ENCODE measurements at regions not wholly inside any gene's neighbourhood (a gene's known extent, or its start where the extent isn't known, plus 50 kb on each side); places are given as distances from the start of the nearest gene placed in this dataset.

DNA sequence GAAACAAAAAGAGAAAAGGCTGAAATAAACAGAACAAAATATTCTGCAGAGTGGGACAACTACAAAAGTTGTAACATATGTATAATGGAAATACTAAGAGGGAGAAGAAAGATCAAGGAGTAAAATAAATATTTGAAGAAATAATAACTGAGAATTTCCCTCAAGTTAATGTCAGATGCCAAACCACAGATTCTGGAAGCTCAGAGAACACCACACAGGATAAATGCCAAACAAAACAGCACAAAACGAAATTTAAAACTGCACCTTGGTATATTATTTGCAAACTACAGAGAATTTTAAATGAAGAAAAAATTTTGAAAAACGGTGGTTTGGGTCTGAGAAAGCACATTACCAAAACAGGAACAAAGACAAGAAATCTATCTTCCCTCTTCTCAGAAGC lies 1588.9 kb upstream of the TMEFF2 start:
- TF ChIP-seq, protein P1, sequence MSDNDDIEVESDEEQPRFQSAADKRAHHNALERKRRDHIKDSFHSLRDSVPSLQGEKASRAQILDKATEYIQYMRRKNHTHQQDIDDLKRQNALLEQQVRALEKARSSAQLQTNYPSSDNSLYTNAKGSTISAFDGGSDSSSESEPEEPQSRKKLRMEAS (CRISPR knock-in tag; IDR thresholded peaks at IDR 0.05) = no peak
- TF ChIP-seq, protein P2, sequence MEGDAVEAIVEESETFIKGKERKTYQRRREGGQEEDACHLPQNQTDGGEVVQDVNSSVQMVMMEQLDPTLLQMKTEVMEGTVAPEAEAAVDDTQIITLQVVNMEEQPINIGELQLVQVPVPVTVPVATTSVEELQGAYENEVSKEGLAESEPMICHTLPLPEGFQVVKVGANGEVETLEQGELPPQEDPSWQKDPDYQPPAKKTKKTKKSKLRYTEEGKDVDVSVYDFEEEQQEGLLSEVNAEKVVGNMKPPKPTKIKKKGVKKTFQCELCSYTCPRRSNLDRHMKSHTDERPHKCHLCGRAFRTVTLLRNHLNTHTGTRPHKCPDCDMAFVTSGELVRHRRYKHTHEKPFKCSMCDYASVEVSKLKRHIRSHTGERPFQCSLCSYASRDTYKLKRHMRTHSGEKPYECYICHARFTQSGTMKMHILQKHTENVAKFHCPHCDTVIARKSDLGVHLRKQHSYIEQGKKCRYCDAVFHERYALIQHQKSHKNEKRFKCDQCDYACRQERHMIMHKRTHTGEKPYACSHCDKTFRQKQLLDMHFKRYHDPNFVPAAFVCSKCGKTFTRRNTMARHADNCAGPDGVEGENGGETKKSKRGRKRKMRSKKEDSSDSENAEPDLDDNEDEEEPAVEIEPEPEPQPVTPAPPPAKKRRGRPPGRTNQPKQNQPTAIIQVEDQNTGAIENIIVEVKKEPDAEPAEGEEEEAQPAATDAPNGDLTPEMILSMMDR (IDR thresholded peaks at IDR 0.05) = no peak
- TF ChIP-seq, protein P3, sequence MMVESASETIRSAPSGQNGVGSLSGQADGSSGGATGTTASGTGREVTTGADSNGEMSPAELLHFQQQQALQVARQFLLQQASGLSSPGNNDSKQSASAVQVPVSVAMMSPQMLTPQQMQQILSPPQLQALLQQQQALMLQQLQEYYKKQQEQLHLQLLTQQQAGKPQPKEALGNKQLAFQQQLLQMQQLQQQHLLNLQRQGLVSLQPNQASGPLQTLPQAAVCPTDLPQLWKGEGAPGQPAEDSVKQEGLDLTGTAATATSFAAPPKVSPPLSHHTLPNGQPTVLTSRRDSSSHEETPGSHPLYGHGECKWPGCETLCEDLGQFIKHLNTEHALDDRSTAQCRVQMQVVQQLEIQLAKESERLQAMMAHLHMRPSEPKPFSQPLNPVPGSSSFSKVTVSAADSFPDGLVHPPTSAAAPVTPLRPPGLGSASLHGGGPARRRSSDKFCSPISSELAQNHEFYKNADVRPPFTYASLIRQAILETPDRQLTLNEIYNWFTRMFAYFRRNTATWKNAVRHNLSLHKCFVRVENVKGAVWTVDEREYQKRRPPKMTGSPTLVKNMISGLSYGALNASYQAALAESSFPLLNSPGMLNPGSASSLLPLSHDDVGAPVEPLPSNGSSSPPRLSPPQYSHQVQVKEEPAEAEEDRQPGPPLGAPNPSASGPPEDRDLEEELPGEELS (CRISPR knock-in tag; IDR thresholded peaks at IDR 0.05) = no peak
- TF ChIP-seq FOXJ3 (CRISPR knock-in tag; IDR thresholded peaks at IDR 0.05; ENCODE audit: borderline replicate concordance) (no peak), PRRX2 (CRISPR knock-in tag; IDR thresholded peaks at IDR 0.05) (no peak), EMX1 (CRISPR knock-in tag; IDR thresholded peaks at IDR 0.05) (no peak)
- TF ChIP-seq, protein P4, sequence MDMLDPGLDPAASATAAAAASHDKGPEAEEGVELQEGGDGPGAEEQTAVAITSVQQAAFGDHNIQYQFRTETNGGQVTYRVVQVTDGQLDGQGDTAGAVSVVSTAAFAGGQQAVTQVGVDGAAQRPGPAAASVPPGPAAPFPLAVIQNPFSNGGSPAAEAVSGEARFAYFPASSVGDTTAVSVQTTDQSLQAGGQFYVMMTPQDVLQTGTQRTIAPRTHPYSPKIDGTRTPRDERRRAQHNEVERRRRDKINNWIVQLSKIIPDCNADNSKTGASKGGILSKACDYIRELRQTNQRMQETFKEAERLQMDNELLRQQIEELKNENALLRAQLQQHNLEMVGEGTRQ (CRISPR knock-in tag; IDR thresholded peaks at IDR 0.05) = no peak
- TF ChIP-seq, protein P5, sequence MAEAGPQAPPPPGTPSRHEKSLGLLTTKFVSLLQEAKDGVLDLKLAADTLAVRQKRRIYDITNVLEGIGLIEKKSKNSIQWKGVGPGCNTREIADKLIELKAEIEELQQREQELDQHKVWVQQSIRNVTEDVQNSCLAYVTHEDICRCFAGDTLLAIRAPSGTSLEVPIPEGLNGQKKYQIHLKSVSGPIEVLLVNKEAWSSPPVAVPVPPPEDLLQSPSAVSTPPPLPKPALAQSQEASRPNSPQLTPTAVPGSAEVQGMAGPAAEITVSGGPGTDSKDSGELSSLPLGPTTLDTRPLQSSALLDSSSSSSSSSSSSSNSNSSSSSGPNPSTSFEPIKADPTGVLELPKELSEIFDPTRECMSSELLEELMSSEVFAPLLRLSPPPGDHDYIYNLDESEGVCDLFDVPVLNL (CRISPR knock-in tag; IDR thresholded peaks at IDR 0.05; ENCODE audit: borderline replicate concordance, low read depth) = no peak

Data from WTC11 (cell line).